Stomach (tissue), 8 donors: ENCODE measurements at regions not wholly inside any gene's neighbourhood (a gene's known extent, or its start where the extent isn't known, plus 50 kb on each side); places are given as distances from the start of the nearest gene placed in this dataset.

Source experiments
- DNase-seq, 2 donors: peaks; one replicate each; pipeline versions ENCODE4 v3.0.0 to v3.0.0-alpha.2; 2013 to 2019
- H3K27ac ChIP-seq, 5 donors: fragments of 200-600 bp in 4 of 5; sonication (generic) in 4 of 5; one replicate each; pipeline ENCODE4 v1.5.1; 2013 to 2019; ENCODE audit warnings: mild to moderate bottlenecking in 1 of 5, moderate library complexity in 1 of 5
- H3K27me3 ChIP-seq, 3 donors: fragments of 200-600 bp; sonication (generic); one replicate each; pipeline ENCODE4 v1.5.1; 2017 to 2019; ENCODE audit warnings: mixed run types in 1 of 3
- H3K36me3 ChIP-seq, 4 donors: fragments of 200-600 bp; sonication (generic); 1 replicate in 3 of 4; 2 replicates in 1 of 4; pipeline ENCODE4 v1.5.1; 2016 to 2019
- H3K4me1 ChIP-seq, 4 donors: fragments of 200-600 bp; sonication (generic); one replicate each; pipeline ENCODE4 v1.5.1; 2016 to 2019
- H3K4me3 ChIP-seq, 4 donors: fragments of 200-600 bp; sonication (generic) in 3 of 4; one replicate each; pipeline ENCODE4 v1.5.1; 2016 to 2019; ENCODE audit warnings: mild to moderate bottlenecking in 1 of 4
- H3K9me3 ChIP-seq, 4 donors: fragments of 200-600 bp; sonication (generic); one replicate each; pipeline ENCODE4 v1.5.1; 2016 to 2019
- CTCF ChIP-seq, 7 experiments: fragments of 450-650 bp in 4 of 7; fragments of 200-600 bp in 3 of 7; sonication (generic) in 3 of 7; IDR thresholded peaks; one replicate each; pipeline ENCODE4 v1.5.1; 2016 to 2019; ENCODE audit warnings: antibody characterized with exemption in 7 of 7, control low read depth in 2 of 7, mild to moderate bottlenecking in 1 of 7
- EP300 ChIP-seq: sonication (generic); formaldehyde crosslinking; IDR thresholded peaks from one replicate; pipeline ENCODE4 v1.6.1; 2017; ENCODE audit warnings: antibody characterized with exemption
- POLR2A ChIP-seq, 4 donors: fragments of 450-650 bp; IDR thresholded peaks; one replicate each; pipeline ENCODE4 v1.6.1; 2016; ENCODE audit warnings: antibody characterized with exemption in 4 of 4, control low read depth in 2 of 4, mild to moderate bottlenecking in 1 of 4, moderate library complexity in 1 of 4
- POLR2AphosphoS5 ChIP-seq, 3 donors: sonication (generic); formaldehyde crosslinking; IDR thresholded peaks; one replicate each; pipeline ENCODE4 v1.6.1; 2016; ENCODE audit warnings: antibody characterized with exemption in 3 of 3
- WGBS, 5 donors: extraction: QIAGEN DNeasy Blood & Tissue Kit in 3 of 5; methylation state at CpG; one replicate each; pipeline versions ENCODE4 v1.1.5 to v1.1.7; 2013 to 2018; 5-methylcytosine and 5-hydroxymethylcytosine counted together
- intact Hi-C: fragments of 100-400 bp; cut with DNase I; formaldehyde crosslinking; loops from one replicate; pipeline ENCODE4 v1.15.1; 2023; ENCODE audit warnings: low total_unique reads
- donor health status: healthy with polysubstance abuse.
- donor health status: Bipolar disorder and iron deficiency.
- donor health status: healthy.

- intact Hi-C loops = no loop called here
- no peak for DNase-seq
- Histone ChIP-seq H3K36me3 (no peaks in the 10 kb centered on the region), H3K4me1 (no peaks in the 10 kb centered on the region), H3K27me3 (no peaks in the 10 kb centered on the region), H3K27ac (no peak overlapping the region), H3K9me3 (no peaks in the 10 kb centered on the region), H3K4me3 (no peak overlapping the region)
- 66 to 81% (median 69%) methylated on average over 6 of the region's 6 CpGs for WGBS, 5 donors
- no peak for TF ChIP-seq POLR2AphosphoS5 (IDR thresholded peaks at IDR 0.05)
- no peak for TF ChIP-seq CTCF (IDR thresholded peaks at IDR 0.05)
- no peak for TF ChIP-seq POLR2A (IDR thresholded peaks at IDR 0.05)
- TF ChIP-seq EP300 = no peak
Measured at GRCh38 chr12:93292731-93293566, 84.8 kb upstream of the NUDT4 start.

- Histone ChIP-seq H3K27me3 (no peaks in the 10 kb centered on the region), H3K9me3 (no peaks in the 10 kb centered on the region), H3K4me1 (peaks cover 0 to 24% (median 0%) of the 10 kb centered on the region in 4 donors), H3K27ac (no peak overlapping the region), H3K4me3 (no peak overlapping the region), H3K36me3 (no peaks in the 10 kb centered on the region)
- DNase-seq = no peak
- 83 to 93% (median 90%) methylated on average over 3 of the region's 3 CpGs for WGBS, 5 donors
- TF ChIP-seq EP300 (no peak), POLR2A (IDR thresholded peaks at IDR 0.05) (no peak), CTCF (IDR thresholded peaks at IDR 0.05) (no peak), POLR2AphosphoS5 (IDR thresholded peaks at IDR 0.05) (no peak)
- intact Hi-C loops = no loop called here
Measured at GRCh38 chr12:93297032-93297431, 80.7 kb upstream of the NUDT4 start.

- Histone ChIP-seq H3K27ac (no peak overlapping the region), H3K9me3 (no peaks in the 10 kb centered on the region), H3K4me3 (no peak overlapping the region), H3K4me1 (peaks cover 0 to 29% (median 2%) of the 10 kb centered on the region in 4 donors), H3K36me3 (no peaks in the 10 kb centered on the region), H3K27me3 (no peaks in the 10 kb centered on the region)
- 89 to 95% (median 93%) methylated on average over 2 of the region's 2 CpGs for WGBS, 5 donors
- no peak for TF ChIP-seq EP300
- TF ChIP-seq CTCF (IDR thresholded peaks at IDR 0.05) = no peak
- TF ChIP-seq POLR2AphosphoS5 (IDR thresholded peaks at IDR 0.05) = no peak
- TF ChIP-seq POLR2A (IDR thresholded peaks at IDR 0.05) = no peak
- DNase-seq = no peak
- intact Hi-C loops = no loop called here
Measured at GRCh38 chr12:93297536-93297935, 80.2 kb upstream of the NUDT4 start.

- WGBS, 5 donors = 68 to 84% (median 81%) methylated on average over 5 of the region's 5 CpGs
- no peak for TF ChIP-seq EP300
- no peak for TF ChIP-seq POLR2AphosphoS5 (IDR thresholded peaks at IDR 0.05)
- no peak for TF ChIP-seq POLR2A (IDR thresholded peaks at IDR 0.05)
- no peak for TF ChIP-seq CTCF (IDR thresholded peaks at IDR 0.05)
Measured at GRCh38 chr12:93299262-93299846, 78.4 kb upstream of the NUDT4 start.

More at GRCh38 chr12:93299262-93299846, 78.4 kb upstream of the NUDT4 start:
- peak overlapping the region in 1 of 5 donors; percentile 78 for H3K27ac ChIP-seq
- no peak overlapping the region for H3K4me3 ChIP-seq
- peaks cover 0 to 31% (median 2%) of the 10 kb centered on the region in 4 donors for H3K4me1 ChIP-seq
- H3K27me3 ChIP-seq = no peaks in the 10 kb centered on the region
- no peaks in the 10 kb centered on the region for H3K9me3 ChIP-seq
- intact Hi-C loops = no loop called here
- no peak for DNase-seq
- no peaks in the 10 kb centered on the region for H3K36me3 ChIP-seq
